ENCODE measurements at regions not wholly inside any gene's neighbourhood (a gene's known extent, or its start where the extent isn't known, plus 50 kb on each side); places are given as distances from the start of the nearest gene placed in this dataset.

DNA sequence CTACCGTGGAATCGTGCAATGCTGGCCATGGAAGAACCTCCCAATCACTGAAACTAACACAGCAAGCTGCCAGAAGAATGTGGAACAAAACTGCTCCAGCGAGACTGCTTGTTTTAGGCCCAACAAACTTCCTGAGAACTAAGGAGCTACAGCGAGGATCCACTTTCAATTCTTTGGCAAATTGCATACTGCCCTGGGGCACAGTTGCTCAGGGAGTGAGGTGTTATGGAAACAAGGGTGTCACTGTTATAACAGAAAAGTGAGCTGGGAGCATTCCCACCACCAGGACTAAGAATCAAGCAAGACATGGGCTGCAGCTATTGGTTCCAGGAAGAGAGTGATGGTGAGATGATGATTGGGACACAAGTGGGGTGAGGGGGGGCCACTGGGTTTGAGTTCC is 1606.1 kb upstream of the FLRT2 start (continued):
- TF ChIP-seq, protein P1, sequence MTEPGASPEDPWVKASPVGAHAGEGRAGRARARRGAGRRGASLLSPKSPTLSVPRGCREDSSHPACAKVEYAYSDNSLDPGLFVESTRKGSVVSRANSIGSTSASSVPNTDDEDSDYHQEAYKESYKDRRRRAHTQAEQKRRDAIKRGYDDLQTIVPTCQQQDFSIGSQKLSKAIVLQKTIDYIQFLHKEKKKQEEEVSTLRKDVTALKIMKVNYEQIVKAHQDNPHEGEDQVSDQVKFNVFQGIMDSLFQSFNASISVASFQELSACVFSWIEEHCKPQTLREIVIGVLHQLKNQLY (CRISPR knock-in tag; IDR thresholded peaks at IDR 0.05): no peak
- TF ChIP-seq MAX (CRISPR knock-in tag; IDR thresholded peaks at IDR 0.05): no peak
- TF ChIP-seq, protein P2, sequence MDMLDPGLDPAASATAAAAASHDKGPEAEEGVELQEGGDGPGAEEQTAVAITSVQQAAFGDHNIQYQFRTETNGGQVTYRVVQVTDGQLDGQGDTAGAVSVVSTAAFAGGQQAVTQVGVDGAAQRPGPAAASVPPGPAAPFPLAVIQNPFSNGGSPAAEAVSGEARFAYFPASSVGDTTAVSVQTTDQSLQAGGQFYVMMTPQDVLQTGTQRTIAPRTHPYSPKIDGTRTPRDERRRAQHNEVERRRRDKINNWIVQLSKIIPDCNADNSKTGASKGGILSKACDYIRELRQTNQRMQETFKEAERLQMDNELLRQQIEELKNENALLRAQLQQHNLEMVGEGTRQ (CRISPR knock-in tag; IDR thresholded peaks at IDR 0.05): no peak
- no peak for TF ChIP-seq ZNF423 (CRISPR knock-in tag; IDR thresholded peaks at IDR 0.05)
- TF ChIP-seq, protein P3, sequence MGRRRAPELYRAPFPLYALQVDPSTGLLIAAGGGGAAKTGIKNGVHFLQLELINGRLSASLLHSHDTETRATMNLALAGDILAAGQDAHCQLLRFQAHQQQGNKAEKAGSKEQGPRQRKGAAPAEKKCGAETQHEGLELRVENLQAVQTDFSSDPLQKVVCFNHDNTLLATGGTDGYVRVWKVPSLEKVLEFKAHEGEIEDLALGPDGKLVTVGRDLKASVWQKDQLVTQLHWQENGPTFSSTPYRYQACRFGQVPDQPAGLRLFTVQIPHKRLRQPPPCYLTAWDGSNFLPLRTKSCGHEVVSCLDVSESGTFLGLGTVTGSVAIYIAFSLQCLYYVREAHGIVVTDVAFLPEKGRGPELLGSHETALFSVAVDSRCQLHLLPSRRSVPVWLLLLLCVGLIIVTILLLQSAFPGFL (CRISPR knock-in tag; IDR thresholded peaks at IDR 0.05; ENCODE audit: borderline replicate concordance): no peak
- TF ChIP-seq, protein P4, sequence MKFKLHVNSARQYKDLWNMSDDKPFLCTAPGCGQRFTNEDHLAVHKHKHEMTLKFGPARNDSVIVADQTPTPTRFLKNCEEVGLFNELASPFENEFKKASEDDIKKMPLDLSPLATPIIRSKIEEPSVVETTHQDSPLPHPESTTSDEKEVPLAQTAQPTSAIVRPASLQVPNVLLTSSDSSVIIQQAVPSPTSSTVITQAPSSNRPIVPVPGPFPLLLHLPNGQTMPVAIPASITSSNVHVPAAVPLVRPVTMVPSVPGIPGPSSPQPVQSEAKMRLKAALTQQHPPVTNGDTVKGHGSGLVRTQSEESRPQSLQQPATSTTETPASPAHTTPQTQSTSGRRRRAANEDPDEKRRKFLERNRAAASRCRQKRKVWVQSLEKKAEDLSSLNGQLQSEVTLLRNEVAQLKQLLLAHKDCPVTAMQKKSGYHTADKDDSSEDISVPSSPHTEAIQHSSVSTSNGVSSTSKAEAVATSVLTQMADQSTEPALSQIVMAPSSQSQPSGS (CRISPR knock-in tag; IDR thresholded peaks at IDR 0.05; ENCODE audit: borderline replicate concordance, low read depth): no peak
- TF ChIP-seq E2F4 (CRISPR knock-in tag; IDR thresholded peaks at IDR 0.05; ENCODE audit: borderline replicate concordance, low read depth): no peak

GRCh38 chr14:83924259-83924658 is 1605.7 kb upstream of the FLRT2 start:
- ChIA-PET POLR2A (no interaction called here), CTCF (no interaction called here)
- H3K27ac Mint-ChIP-seq: no peak overlapping the region
- no peak for DNase-seq (ENCODE audit: low spot score)
- no peak for ATAC-seq
- 0 out of 2 replicates have a peak, but pooled peaks cover 3% of the 10 kb centered on the region for H3K4me1 Mint-ChIP-seq
- H3K36me3 Mint-ChIP-seq: no peaks in the 10 kb centered on the region
- H3K27me3 Mint-ChIP-seq (ENCODE audit: low read depth): no peaks in the 10 kb centered on the region
- H3K9me3 Mint-ChIP-seq: peaks cover 15% of the 10 kb centered on the region
- H3K4me3 Mint-ChIP-seq: no peak overlapping the region
- TF ChIP-seq TP53 (CRISPR knock-in tag; IDR thresholded peaks at IDR 0.05) (no peak), ZNF317 (CRISPR knock-in tag; IDR thresholded peaks at IDR 0.05; ENCODE audit: borderline replicate concordance, low read depth) (no peak), FOXP1 (CRISPR knock-in tag; IDR thresholded peaks at IDR 0.05; ENCODE audit: borderline replicate concordance) (no peak), ZNF281 (CRISPR knock-in tag; IDR thresholded peaks at IDR 0.05) (no peak), GABPB1 (CRISPR knock-in tag; IDR thresholded peaks at IDR 0.05) (no peak), ZNF423 (CRISPR knock-in tag; IDR thresholded peaks at IDR 0.05) (no peak), AFF4 (CRISPR knock-in tag; IDR thresholded peaks at IDR 0.05; ENCODE audit: borderline replicate concordance) (no peak), OVOL2 (CRISPR knock-in tag; IDR thresholded peaks at IDR 0.05; ENCODE audit: borderline replicate concordance) (no peak), EMX1 (CRISPR knock-in tag; IDR thresholded peaks at IDR 0.05) (no peak), SOX15 (CRISPR knock-in tag; IDR thresholded peaks at IDR 0.05) (no peak), KAT7 (CRISPR knock-in tag; IDR thresholded peaks at IDR 0.05; ENCODE audit: borderline replicate concordance) (no peak), GTF2I (CRISPR knock-in tag; conservative IDR thresholded peaks at IDR 0.05) (no peak)
- TF ChIP-seq, protein P5, sequence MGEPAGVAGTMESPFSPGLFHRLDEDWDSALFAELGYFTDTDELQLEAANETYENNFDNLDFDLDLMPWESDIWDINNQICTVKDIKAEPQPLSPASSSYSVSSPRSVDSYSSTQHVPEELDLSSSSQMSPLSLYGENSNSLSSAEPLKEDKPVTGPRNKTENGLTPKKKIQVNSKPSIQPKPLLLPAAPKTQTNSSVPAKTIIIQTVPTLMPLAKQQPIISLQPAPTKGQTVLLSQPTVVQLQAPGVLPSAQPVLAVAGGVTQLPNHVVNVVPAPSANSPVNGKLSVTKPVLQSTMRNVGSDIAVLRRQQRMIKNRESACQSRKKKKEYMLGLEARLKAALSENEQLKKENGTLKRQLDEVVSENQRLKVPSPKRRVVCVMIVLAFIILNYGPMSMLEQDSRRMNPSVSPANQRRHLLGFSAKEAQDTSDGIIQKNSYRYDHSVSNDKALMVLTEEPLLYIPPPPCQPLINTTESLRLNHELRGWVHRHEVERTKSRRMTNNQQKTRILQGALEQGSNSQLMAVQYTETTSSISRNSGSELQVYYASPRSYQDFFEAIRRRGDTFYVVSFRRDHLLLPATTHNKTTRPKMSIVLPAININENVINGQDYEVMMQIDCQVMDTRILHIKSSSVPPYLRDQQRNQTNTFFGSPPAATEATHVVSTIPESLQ (CRISPR knock-in tag; IDR thresholded peaks at IDR 0.05): no peak
- TF ChIP-seq, protein P6, sequence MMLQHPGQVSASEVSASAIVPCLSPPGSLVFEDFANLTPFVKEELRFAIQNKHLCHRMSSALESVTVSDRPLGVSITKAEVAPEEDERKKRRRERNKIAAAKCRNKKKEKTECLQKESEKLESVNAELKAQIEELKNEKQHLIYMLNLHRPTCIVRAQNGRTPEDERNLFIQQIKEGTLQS (CRISPR knock-in tag; conservative IDR thresholded peaks at IDR 0.05): no peak

Data from WTC11 (cell line).